Activated CD8-positive, alpha-beta memory T cell treated with anti-CD3 and anti-CD28 coated beads, Interleukin-2, amount 50 U/mL, for 1 hour (primary cell): ENCODE measurements at regions not wholly inside any gene's neighbourhood (a gene's known extent, or its start where the extent isn't known, plus 50 kb on each side); places are given as distances from the start of the nearest gene placed in this dataset.

Experiments
- DNase-seq: peaks from one replicate; pipeline ENCODE4 v3.0.0-alpha.2; 2020; ENCODE audit errors: extremely low read depth

DNA sequence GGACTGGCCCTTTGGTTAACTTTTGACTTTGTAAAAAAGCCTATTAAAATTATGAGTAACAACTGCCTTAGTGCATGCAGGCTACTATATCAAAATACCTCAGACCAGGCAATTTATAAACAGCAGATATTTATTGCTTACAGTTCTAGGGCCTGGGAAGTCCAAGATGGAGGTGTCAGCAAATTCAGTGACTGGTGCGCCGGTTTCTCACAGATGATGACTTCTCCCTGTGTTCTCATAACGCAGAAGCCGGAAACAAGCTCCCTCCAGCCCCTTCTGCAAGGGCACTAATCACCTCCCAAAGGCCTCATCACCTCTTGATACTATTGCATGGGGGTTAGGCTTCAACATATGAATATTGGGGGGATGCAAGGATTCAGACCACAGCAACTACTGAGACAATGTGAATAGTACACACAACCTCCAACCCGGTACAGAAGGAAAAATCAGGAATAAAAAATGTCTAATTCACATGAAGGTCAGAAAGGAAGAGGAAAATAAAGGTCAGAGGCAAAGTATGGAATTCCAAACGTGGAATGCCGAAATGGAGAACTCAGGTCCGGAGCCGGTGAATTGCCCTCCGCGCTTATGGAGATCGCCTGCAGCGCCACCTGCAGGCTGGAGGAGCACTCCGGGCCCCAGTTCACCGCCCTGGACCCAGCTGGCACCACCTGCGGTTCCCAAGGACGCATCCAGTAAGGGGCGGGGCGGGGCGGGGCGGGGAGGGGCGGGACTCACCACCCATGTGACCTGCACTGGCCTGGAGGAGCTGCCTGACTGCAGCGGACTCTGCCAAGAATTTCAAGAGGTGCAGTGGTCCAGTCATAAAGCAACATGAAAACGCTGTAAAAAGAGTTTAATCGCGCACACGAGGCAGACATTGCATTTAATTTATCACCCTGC lies 203.4 kb downstream of the KIF26A start:
- no peak for DNase-seq

DNA sequence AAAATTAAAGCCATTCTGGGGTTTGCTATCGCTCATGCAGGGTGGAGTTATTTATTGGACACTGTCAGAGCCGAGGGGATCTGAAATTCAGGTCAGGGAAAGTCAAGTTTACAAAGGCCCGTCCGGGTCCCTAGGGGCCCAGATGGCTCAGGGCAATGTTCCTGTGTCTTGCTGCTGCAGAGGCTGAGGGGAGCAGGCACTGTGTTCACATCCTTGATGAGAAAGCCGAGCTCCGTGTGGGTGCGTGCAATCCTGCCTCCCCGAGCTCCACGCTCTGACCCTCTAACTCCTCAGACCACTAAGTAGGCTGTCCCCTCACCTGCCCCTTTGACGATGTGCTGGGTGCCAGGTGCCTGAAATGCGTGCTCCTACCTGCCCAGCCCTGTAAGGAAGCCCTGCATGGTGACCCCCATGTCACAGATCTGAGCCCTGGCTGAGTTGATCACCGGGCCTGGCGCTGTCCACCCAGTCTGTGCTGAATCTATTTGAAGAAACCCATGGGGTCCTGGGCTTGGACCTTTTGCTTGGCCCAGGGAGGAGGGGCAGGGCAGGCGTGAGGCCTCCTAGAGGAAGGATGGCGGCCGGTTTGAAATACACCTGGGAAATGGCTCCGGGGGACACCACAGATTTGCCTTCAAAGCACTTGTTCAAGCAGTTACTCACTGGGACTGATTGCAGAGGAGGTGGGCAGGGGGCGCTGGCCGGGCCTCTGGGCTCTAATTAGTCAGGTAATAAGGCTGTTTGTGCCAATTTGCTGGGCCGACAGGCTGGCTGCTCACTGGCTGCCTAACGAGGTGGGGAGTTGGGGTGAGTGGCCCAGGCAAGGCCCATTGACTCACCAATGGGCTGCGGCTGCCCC lies 204.3 kb downstream of the KIF26A start:
- no peak for DNase-seq

DNA sequence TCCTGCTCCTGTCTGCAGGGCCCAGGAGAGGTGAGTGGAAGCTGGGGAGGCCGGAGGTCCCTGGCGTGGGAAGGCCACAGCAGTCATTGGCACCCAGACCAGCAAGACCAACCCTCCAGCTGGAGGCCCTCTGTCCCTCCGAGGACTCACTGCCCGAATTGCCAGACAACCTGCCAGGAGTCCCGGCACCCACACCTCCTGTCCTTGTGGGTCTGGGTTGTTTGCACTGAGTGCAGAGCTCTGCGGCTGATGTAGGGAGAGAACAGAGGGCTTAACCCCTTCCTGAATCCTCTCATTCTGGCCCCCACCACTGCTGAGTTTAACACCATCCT lies 204.9 kb downstream of the KIF26A start:
- no peak for DNase-seq

DNA sequence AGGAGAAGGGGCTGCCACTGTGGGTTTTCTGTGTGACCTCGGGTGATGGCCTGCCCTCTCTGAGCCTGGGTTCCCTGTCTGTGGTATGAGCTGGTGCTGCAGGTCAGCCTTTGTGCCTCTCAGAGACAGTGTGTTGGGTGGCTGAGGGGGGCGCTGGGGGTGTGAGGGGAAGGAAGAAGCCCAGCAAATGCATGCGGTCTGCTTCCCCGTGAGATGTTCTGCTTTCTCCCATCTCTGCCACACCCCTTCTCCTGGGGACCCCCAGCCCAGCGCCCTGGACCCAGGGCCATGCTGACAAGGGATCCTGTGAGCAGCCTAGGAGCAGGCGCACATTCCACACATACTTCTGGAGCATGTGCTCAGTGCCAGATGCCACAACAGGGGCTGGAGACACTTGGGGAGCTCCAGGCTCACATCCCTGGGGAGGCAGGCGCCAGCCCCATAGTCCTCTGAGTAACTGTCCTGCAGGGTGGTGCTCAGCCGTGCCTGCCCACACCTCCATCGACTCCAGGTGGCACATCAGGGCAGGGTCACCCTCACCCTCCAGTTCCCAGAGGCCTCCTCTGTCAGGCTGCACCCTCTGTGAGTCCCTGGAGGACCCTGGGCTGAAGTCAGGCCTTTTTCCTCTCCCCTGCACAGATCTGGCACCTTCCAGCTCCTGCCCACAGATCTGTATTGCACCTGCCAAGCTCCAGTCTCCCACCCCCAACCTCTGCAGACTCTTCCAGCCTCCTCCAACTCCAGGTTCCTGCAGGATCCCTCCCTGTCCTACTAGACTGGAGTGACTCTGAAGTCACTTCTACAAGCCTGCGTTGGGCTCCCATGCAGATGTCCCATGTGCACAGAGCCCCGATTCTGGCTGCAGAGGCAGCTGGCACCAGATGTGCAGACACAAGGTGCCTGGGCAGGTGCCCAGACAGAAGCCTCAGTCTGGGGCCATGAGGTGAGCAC lies 205.6 kb downstream of the KIF26A start:
- DNase-seq, result no peak

DNA sequence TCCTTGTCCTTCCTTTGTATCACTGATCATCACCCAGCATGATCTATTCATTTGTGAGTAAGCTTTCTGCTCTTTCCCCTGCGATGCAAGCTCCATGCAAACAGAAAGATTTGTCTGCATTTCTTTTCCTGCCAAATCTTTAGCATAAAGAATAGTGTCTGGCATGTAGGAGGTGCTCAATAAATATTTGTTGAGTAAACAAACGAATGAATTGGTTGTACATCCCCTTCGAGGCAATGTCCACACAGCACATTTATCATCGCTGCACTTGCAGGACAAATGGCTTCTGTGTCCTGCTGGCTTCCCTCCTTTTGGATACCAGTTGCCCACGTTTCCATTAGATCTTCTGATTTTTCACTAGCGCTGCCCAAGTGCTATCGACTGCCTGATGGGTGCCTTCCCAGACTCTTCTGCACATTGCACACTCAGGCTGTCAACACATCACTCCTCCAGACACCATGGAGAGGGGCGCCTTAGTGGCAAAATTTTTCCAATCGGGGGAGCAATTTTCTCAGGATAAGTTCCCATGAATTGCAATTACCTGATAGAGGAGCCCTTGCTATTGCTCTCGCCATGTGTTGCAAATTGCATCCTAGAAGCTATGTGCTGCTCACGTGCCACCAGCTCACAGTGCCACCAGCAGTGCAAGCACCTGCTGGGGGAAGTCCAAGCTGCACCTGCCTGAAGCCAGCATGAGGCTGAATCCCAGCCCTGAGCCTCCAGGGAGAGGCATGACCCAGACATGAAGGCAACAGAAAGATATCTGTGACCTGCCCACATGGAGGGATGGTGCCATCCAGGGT lies 206.6 kb downstream of the KIF26A start:
- DNase-seq, result no peak

DNA sequence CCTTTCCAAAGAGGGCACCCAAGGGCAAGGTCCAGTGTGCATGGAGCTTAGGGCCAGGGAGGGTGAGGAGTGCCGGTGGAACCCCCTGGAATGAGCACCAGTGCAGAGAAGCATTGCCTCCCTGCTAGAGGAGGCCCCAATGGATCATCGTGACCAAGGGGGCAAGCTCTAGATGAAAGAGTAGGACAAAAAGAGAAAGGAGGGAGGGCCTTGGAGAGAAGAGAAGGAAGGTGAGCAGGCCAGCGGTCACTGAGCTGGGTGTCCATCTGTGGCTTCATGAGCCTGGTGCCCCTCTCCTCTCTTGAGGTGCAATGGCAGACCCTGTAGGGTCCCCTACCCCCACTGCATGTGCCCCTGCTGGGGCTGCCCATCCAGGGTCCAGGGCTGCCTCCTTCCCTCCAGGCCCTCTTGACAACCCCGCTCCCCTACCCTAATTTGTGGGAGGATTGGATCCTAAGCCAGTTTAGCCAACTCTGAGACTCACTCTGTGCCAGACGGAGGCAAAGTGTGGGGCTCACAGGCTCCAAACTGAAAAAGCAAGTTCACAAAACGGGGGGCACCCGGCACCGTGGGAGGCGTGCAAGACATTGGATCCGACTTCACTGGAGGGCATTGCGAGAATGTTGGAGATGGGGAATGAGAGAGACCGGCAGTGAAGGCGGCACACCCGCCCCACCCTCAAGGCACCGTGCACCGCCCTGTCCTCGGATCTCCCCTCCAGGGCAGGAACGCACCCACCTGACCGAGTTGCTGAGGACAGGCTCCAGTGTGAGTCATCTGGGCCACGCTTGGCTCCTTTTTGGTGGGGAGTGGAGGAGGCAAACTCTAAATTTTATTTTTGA lies 207.5 kb downstream of the KIF26A start:
- no peak for DNase-seq

DNA sequence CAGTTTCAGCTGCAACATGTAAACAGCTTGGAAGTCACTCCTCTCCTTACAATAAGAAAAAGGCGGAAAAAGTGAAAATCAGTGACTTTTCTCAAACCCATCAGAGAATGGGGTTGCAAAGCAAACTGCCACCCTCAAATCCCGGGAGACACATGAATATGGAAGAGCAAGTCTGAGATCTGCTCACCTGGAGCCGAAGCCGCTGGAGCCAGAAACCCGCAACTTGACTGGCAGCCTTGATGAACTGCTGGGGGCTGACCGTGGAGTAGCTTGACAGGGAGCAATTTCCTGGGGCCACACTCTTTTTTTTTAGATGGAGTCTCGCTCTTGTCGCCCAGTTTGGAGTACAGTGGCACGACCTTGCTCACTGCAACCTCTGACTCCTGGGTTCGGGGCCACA lies 208.2 kb downstream of the KIF26A start:
- DNase-seq, result no peak

DNA sequence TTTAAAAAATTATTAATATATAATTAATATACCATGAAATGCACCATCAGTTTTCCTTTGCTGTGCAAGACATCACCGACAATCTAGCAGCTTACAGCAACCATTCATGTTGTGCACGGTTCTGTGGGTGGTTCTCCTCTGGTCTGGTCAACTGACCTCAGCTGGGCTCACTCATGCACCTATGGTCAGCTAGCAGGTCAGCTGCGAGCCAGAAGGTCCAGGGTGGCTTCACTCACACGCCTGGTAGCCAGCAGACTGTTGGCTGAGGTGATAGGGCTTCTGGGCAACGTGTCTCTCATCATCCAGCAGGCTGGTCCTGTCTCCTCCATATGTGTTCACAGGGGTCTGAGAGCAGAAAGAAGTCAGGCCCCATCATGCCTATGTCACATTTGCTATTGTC lies 210.4 kb downstream of the KIF26A start:
- DNase-seq, result no peak

DNA sequence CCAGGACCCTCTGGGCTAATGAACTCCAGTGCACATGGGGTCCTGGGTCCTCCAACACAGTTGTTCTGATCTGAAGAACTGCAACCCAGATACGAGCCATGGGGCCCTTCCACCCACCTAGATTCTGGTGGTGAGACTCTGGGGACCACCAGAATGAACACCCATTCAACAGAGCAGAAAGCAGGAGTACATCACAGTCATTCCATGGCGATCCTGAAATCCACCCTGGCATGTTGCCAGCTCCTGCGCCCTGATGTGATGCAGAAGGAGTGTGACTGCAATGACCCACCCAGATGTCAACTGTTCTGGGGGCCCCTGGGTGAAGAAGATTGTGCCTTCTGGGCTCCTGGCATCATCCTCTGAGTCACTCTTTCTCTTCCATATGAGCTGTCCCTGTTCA lies 211.6 kb downstream of the KIF26A start:
- no peak for DNase-seq

DNA sequence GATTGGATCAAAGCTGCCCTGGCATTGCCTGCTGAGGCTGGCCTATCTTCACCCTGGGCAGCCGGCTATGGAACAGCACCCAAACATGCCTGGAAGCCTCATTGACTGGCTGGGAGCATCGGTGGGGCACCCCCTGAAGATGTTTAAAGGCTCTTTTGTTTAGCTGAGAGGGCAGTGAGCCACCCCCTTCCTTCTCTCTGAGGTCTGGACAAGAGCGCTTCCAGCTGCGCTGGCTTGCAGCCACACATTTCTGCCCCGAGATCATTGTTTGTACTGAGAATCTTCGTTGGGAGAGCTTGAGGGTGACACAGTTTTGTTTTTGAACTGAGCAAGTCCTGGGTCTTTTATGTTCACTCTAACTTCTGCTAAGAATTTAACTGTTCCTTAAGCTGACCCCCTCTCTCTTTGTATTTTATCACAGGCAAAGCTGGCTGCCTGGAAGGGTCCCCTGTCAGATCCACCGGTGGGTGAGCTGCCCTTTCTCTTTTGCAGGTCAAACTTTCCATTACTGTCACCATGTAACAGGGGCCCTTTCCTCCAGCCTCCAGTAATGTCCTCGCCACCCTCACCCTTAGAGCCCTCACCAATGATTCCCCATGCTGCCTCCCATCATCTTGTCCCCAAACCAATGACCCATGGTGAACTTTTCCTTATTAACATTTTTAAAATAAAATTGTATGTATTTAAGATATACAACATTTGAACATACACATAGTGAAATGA lies 212.2 kb downstream of the KIF26A start:
- no peak for DNase-seq

DNA sequence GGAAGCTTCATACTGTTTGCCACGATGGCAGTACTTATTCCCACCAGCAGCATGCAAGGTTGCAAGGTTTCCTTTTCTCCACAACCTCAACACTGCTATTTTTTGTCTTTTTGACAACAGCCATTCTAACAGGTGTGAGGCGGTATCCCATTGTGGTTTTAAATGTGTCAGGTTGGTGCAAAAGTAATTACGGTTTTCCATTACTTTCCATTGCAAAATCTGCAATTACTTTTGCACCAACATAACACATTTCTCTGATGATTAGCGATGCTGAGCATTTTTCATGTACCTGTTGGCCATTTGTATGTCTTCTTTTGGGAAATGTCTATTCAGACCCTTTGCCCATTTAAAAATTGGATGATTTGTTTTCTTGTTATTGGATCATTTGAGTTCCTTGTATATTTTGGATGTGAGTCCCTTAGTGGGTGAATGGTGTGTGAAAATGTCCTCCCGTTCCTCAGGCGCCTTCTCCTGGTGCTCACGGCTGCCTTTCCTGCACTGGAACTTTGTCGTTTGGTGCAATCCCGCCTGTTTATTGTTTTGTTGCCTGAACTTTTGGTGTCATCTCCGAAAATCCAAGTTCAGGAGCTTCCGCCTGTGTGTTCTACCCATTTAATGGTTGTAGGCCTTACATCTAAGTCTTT lies 213.6 kb downstream of the KIF26A start:
- DNase-seq, result no peak

DNA sequence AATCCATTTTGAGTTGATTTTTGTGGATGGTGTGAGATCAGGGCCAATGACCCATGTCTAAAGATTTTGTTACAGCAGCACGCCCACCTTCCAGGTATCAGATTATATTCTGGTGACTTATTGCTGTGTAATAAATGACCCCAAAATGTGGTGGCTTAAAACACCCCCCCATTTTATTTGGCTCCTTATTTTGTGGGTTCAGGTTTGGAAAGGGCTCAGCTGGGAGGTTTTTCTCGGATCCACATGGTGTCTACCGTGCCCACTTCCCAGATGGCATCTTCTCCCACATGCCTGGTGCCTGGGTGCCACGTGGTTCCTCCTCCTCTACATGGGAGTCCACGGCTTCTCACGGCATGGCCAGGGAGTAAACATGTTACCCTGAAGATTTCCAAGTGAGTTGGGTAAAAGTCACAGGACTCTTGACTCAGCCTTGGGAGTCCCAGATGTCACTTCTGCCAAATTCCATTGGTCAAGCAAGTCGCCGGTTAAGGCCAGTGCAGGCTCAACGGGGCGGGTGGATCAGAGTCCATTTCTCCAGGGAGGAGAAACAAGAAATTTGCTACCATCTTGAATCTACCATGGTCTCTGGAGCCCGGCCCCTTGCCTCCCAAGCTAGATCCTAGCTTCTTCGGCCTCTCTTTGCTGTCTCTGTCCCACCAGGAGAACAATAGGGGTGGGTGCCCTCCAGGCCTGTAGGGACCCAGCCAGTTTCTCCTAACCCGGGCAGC lies 214.3 kb downstream of the KIF26A start:
- DNase-seq, result no peak

DNA sequence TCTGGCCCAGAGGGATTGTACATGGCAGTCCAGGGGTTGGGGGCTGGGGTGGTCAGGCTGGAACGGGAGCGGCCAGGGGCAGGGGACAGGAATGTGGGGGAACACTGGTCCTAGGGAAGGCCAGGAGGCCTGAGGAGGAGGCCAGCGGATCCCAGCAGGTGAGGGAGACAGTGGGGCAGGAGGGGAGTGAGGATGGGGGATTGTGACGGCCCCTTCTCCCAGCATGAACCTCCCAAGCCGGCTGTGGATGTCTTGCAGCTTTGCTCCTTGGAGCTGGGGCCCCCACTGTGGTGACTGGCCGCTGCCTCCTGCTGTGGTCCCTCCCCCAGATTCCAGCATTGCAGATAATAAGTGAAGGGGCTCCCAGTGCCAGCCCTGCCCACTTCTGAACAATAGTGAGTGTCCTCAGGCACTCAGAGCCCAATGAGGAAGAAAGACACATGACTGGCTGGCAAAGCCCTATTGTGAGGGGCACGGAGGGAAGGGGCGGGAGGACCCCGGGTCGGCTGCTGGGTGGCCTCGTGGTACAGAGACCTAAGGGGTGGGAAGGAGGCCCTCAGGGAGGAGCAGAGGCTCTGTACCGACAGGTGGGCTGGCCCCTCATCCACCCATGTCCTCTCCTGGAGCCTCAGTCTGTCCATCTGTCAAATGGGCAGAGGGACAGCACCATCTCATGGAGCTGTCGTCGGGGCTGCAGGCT lies 215.0 kb downstream of the KIF26A start:
- DNase-seq, result no peak

DNA sequence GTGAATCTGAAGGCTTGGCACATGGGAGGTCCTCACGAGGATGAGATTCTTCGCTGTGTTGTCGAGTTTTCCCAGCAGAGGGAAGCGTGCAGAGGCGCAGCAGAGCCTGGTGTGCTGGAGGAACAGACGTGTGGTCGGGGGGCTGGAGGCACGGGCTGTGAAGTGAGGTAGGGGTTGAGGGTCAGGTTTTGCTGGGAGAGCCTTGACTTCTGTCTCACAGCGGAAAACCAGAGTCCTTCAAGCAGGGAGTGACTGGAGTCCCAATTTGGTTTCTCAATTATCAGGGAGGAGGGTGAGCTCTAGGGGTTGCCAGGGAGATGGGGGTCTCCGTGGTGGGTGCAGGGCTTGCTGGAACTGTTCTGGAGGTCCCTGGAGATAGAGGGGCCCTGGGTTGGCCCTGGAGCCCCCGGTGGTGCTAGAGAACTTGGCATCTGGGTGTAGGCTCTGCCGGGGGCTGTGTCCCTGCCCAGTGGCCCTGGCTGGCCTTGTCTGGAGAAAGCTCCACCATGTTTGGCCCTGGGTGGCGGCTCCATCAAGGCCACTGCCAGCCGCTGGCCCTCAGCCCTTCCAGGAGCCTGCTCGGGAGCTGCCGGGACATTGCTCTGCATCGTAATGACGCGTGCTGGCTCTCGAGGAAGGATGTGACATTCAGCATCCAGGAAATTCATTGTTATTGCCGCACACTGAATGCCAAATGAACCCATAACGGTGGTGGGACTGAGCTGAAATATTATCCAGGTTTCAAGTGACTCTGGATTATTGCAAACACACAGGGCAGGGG lies 215.7 kb downstream of the KIF26A start:
- DNase-seq, result no peak

DNA sequence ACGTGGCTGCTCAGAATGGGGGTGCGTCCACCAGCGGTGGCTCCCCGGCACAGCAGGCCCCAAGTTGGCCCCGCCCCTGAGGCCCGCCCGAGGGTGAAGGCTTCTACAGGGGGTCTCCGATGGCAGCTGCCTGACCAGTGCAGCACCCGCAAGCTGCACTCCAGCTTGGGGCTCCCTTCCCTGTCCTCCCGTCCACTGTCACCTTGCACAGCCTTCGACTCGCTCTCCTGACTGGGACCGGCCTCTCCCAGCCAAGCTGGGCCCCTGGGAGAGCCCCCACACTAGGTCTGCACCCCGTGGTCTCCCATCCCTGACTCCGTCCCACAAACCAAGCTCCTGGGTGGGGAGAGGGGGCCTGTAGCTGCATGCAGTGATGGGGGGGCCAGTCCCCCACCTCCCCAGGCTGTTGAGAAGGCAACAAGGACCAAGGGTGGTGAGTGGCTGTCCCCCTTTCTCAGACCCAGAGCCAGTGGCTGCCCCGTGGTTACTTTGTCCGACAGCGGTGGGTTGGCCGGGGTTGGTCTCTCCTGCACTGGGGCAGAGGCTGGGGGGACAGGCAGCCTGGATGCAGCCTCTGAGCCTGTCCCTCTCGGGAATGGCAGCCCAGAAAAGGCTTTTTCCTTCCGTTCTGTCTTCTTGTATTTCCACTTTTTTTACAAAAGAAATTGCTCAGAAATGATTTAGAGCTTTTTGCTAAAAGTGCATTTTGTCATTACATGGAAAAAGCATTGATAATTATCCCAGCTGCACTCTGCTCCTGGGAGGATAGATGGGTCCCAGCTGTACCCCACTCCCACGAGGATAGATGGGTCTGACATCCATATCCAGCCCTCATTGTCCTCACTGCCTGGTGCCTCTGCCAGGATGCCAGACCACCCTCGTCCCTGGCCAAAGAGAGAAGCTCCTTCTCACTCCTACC lies 217.0 kb downstream of the KIF26A start:
- no peak for DNase-seq
